GM18519 (cell line): ENCODE measurements at regions not wholly inside any gene's neighbourhood (a gene's known extent, or its start where the extent isn't known, plus 50 kb on each side); places are given as distances from the start of the nearest gene placed in this dataset.

ENCODE experiments used
- ATAC-seq: cut with Tn5 transposase; IDR thresholded peaks from one replicate; pipeline ENCODE4 v1.9.1; 2021; ENCODE audit warnings: mild to moderate bottlenecking, moderate library complexity; ENCODE audit not compliant: unreplicated experiment, low FRiP score

- no peak for ATAC-seq
Measured at GRCh38 chr9:73543727-73544126, 392.1 kb downstream of the ANXA1 start.

DNA sequence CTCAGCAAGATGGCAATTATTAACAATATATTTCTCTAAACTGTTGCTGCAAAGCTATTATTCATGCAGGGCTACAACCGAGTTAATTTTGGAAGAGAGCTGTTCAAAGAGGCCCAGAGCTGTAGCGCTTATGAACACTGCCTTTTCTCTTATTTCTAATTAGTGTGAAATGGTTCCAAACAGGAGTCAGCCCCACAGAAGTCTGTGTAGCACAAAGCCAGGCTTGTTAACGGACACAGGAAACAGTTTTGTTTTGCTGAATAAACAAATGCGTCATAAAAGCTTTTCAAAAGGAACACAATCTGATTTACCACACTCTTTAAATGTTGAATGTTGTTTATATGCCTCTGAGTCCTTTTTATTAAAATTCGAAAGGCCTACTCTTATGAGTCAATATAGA lies 396.5 kb downstream of the ANXA1 start:
- ATAC-seq: no peak

GRCh38 chr9:73549991-73550390 lies 398.3 kb downstream of the ANXA1 start:
- no peak for ATAC-seq

DNA sequence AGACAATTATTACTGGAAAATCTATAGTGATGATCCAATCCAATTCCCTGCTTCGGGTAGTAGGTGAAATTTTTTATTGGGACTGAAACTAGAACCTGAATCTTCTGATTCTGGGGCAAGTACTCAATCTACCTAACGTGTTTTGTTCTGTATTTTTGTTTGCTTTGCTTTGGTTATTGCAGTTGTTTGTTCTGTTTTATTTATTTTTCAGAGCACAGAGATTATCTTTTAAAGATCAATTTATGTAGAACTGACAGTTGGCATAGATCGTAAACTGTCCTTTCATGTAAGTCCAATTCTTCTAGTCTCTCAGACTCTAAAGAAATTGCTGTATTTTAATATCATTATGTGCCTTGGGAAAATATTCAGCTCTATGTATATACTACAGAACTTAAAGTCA lies 401.6 kb downstream of the ANXA1 start:
- no peak for ATAC-seq

DNA sequence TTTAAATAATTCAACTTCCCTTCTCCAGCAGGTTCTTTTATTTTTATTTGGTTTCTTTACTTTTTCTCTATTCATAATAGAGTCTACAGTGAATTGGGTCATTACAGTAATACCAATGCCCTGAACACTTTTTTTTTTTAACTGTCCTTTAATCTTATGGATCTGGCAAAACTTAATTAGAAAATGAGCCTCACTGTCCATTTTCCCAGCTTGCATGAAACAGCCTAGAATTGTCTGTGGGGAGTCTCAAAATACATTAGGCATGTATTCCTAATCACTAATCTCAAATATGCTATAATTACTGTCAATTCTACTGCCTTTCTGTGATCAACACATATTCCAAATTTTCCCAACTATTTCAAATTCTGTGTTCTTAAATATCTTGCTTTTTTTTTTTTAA lies 406.8 kb downstream of the ANXA1 start:
- no peak for ATAC-seq

- no peak for ATAC-seq
Measured at GRCh38 chr9:73565026-73565425, 413.4 kb downstream of the ANXA1 start.

DNA sequence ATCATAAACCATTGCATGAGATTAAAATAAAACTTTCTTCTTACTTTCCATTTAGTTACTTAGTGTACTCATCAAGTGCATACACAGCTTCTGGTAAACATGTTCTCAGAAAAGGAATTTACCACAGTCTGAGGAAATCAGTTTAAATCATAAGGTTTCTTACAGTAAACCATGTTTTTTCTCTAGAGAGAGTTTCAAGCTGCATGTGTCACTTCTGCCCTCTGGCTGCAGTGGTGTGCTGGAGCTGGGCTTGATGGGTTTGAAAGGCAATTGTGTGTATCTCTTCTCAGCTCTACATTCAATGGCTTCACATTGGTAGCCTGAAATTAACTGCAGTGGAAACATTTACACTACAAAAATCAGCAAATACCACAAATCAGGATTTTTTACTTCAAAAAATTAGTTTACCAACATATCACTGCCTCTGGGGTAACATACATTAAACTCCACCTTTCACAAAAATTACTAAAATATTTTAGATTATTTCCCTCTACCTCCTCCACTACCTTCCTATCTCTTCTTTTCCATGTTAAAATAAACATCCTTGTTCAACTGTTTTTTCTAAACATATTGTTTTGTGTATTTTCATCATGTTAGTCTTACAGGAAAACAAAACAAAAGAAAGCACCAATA lies 414.3 kb downstream of the ANXA1 start:
- no peak for ATAC-seq

- ATAC-seq: no peak
Measured at GRCh38 chr9:73566627-73567026, 415.0 kb downstream of the ANXA1 start.

DNA sequence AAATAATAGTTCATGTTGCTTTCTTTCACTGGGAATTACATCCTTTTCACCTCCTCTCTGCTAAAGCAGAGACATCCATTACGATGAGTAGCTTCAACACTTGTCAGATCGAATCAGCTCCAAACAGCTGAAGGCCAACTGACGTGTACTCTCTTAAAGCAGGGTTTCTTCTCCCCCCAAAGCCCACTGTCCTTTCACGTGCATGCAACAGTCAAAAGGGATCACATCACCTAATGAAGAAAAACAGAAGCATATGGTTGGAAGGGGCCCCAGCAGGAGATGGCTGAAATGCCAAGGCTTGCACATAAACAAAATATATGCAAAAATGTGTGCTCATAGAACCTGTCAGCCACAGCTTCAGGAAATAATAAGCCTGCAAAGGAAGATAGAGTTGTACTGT lies 421.6 kb downstream of the ANXA1 start:
- no peak for ATAC-seq

DNA sequence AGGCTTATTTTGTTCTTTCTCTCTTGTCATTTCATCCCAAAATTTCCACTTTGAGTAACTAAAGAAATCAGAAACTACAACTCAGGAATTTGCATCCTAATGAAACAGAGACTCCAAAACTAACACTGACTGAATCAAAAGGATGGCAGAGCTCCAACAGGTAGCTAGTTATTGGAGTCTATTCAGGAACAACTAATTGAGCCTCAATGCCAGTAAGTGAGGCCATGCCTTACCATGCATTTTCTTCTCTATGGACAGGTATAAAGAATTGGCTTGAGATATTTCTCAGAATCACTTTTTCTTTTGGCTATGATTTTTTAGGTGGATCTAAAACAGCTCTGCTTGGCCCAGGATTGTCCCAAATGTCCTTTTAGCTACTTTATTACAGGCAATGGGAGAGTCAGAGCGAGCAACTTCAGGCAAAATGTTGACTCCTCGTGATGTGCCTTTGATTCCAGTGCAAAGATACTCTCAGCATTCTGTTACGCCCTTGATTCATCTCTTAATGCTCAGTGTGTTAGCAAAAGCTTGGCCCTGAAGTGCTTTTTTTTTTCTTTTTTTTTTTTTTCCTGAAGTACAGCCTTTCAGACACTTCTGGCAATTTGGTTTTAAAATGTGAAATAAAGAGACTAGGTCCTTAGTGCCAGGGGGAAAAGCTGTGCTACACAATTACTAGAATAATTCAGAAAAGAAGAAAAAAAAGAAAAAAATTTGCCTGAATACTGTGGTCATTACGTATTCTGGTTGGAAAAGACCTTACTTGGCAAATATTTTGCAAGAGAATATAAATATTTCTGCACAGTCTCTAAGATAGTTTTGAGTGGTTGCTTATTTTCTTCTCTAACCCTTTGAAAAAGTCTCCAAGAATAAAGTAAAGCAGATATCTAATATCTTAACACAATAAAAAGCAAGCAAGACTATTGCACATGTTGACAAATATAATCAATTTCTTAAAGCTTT lies 423.7 kb downstream of the ANXA1 start:
- ATAC-seq: no peak

DNA sequence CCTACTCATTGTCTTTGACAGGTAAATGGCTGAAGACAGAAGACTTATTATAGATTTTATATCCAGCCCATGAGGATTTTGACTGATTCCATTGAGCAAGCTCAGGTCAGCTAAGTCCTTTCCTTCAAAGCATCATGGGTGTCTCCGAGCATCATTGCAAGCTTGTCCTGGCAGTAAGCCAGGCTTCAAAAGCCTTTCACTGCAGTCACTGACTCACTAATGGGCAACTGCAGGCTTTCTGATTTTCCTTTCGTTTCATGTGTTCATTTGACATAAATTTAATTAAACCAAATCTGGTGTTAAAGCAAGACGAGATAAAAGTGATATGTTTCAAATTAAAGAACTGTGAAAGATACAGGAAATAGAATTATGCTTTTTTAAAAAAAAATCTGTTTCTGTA lies 426.2 kb downstream of the ANXA1 start:
- no peak for ATAC-seq

DNA sequence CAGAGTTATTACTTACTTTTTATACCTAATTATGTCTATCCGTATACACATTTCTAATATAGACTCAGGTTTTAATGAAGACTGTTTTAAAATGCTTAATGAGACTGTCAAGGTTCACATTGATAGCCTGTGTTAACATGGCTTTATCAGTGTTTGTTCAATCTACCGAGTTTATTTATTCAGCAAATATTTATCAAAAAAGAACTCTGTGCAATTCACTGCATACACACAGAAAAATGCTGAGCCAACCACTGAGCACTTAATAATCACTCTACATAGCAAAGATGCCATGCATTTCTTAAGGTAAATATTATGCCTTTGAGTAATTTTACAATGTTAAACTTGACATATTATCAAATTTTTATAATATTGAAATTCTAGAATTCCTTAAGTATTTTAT lies 428.2 kb downstream of the ANXA1 start:
- no peak for ATAC-seq

GRCh38 chr9:73583576-73583975 lies 431.9 kb downstream of the ANXA1 start:
- ATAC-seq: no peak

- ATAC-seq: no peak
Measured at GRCh38 chr9:73595036-73595545, 443.4 kb downstream of the ANXA1 start.

DNA sequence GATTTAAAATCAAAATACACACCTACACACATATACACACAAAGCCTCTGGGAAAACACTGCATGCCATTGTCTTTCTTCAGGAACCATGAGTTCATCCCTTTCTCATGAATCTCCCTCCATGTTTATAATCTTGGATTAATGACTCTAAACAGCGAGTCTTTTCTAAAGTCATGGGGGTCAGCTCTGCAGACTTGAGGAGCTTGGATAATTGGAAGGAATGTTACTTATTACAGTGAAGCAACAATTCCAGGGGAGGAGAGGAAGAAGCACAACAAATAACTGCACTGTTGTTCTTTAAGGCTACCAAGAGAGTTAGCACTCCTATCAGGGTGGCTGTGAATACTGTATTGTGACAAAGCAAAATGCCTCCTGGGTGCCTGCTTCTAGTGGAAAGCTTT lies 444.7 kb downstream of the ANXA1 start:
- ATAC-seq: no peak

DNA sequence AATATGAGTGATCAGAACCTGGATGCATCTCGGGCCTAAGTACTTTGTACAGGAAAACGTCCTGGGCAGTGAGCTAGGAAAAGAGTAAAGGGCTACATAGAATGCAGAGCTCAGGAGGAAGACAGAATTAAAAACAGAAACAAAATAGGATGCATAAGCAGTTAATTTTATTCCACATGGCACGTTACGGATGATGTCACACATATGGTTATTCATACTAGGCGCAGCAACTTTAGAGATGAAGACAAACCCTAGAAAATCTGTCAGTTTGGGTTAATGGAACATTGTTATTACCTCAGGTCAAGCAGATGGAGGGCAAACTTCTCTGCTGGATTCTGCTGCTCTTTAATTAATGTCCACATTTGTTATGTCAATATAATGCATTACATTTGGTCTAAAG lies 445.4 kb downstream of the ANXA1 start:
- no peak for ATAC-seq

GRCh38 chr9:73597771-73598170 lies 446.1 kb downstream of the ANXA1 start:
- ATAC-seq: no peak

GRCh38 chr9:73609381-73609780 lies 457.7 kb downstream of the ANXA1 start:
- no peak for ATAC-seq

DNA sequence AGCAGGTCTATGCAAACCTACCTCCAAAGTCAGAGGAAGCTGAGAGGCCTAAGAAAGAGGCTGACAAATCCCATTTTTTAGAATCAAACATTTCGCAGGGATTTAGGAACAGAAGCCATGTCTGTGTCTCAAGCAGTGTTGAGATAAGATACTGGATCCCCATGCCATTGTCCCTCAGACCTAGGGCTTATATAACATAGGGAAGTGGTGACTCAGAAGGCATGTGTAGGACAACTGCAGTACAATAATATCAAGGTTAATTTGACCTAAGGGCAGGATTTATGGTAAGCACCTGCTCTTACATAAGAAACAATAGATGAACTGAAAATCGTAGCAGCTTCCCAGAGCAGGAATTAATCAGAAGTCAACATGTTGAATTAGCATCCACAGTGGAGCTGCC lies 459.4 kb downstream of the ANXA1 start:
- ATAC-seq: no peak

- no peak for ATAC-seq
Measured at GRCh38 chr9:73613092-73613701, 461.5 kb downstream of the ANXA1 start.

DNA sequence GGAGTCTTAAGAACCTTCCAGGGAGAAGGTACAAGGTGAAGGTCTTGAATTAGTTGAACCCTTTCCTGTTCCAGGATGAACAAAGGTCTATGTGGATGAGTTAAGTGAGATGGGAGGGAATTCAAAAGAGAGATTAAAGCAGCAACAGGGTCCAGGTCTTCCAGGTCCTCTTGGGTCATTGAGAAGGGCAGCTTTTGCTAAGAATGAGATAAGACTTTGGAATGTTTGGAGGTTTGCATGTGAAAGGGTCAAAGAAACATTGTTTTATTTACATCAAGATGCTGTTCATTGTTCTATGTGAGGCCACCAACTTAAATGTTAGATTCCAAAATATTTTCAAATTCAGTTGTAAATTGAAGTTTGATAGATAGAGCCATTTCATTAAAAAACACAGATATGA lies 463.9 kb downstream of the ANXA1 start:
- ATAC-seq: no peak
